ENCODE measurements at regions not wholly inside any gene's neighbourhood (a gene's known extent, or its start where the extent isn't known, plus 50 kb on each side); places are given as distances from the start of the nearest gene placed in this dataset.

GRCh38 chr2:126370201-126370600 is 285.8 kb upstream of the GYPC start:
- DNase-seq: no peak
- no peaks in the 10 kb centered on the region for H3K36me3 ChIP-seq (replicated peaks; ENCODE audit: control insufficient read depth, insufficient read depth, low read length)
- H3K4me3 ChIP-seq (ENCODE audit: insufficient read depth, low read depth, low read length): no peak overlapping the region
- H3K27me3 ChIP-seq (ENCODE audit: control insufficient read depth, insufficient read depth, low read length): no peaks in the 10 kb centered on the region

- DNase-seq: no peak
- Histone ChIP-seq H3K4me3 (ENCODE audit: insufficient read depth, low read depth, low read length) (no peak overlapping the region), H3K36me3 (replicated peaks; ENCODE audit: control insufficient read depth, insufficient read depth, low read length) (no peaks in the 10 kb centered on the region), H3K27me3 (ENCODE audit: control insufficient read depth, insufficient read depth, low read length) (no peaks in the 10 kb centered on the region)
Observed at GRCh38 chr2:126372406-126372805, 283.6 kb upstream of the GYPC start.

GRCh38 chr2:126378176-126378575 is 277.8 kb upstream of the GYPC start:
- H3K4me3 ChIP-seq (ENCODE audit: insufficient read depth, low read depth, low read length): no peak overlapping the region
- no peak for DNase-seq
- no peaks in the 10 kb centered on the region for H3K36me3 ChIP-seq (replicated peaks; ENCODE audit: control insufficient read depth, insufficient read depth, low read length)
- no peaks in the 10 kb centered on the region for H3K27me3 ChIP-seq (ENCODE audit: control insufficient read depth, insufficient read depth, low read length)

GRCh38 chr2:126381091-126381490 is 274.9 kb upstream of the GYPC start:
- H3K27me3 ChIP-seq (ENCODE audit: control insufficient read depth, insufficient read depth, low read length): no peaks in the 10 kb centered on the region
- H3K4me3 ChIP-seq (ENCODE audit: insufficient read depth, low read depth, low read length): no peak overlapping the region
- no peak for DNase-seq
- no peaks in the 10 kb centered on the region for H3K36me3 ChIP-seq (replicated peaks; ENCODE audit: control insufficient read depth, insufficient read depth, low read length)

GRCh38 chr2:126382998-126383397 is 273.0 kb upstream of the GYPC start:
- Histone ChIP-seq H3K36me3 (replicated peaks; ENCODE audit: control insufficient read depth, insufficient read depth, low read length) (no peaks in the 10 kb centered on the region), H3K27me3 (ENCODE audit: control insufficient read depth, insufficient read depth, low read length) (no peaks in the 10 kb centered on the region), H3K4me3 (ENCODE audit: insufficient read depth, low read depth, low read length) (no peak overlapping the region)
- DNase-seq: no peak

- no peak for DNase-seq
- Histone ChIP-seq H3K27me3 (ENCODE audit: control insufficient read depth, insufficient read depth, low read length) (no peaks in the 10 kb centered on the region), H3K4me3 (ENCODE audit: insufficient read depth, low read depth, low read length) (no peak overlapping the region), H3K36me3 (replicated peaks; ENCODE audit: control insufficient read depth, insufficient read depth, low read length) (no peaks in the 10 kb centered on the region)
Observed at GRCh38 chr2:126383800-126384199, 272.2 kb upstream of the GYPC start.

GRCh38 chr2:126385441-126385840 is 270.5 kb upstream of the GYPC start:
- no peaks in the 10 kb centered on the region for H3K36me3 ChIP-seq (replicated peaks; ENCODE audit: control insufficient read depth, insufficient read depth, low read length)
- H3K4me3 ChIP-seq (ENCODE audit: insufficient read depth, low read depth, low read length): no peak overlapping the region
- no peak for DNase-seq
- no peaks in the 10 kb centered on the region for H3K27me3 ChIP-seq (ENCODE audit: control insufficient read depth, insufficient read depth, low read length)

GRCh38 chr2:126385983-126386382 is 270.0 kb upstream of the GYPC start:
- Histone ChIP-seq H3K27me3 (ENCODE audit: control insufficient read depth, insufficient read depth, low read length) (no peaks in the 10 kb centered on the region), H3K4me3 (ENCODE audit: insufficient read depth, low read depth, low read length) (no peak overlapping the region), H3K36me3 (replicated peaks; ENCODE audit: control insufficient read depth, insufficient read depth, low read length) (no peaks in the 10 kb centered on the region)
- DNase-seq: no peak

GRCh38 chr2:126389446-126389845 is 266.5 kb upstream of the GYPC start:
- no peaks in the 10 kb centered on the region for H3K36me3 ChIP-seq (replicated peaks; ENCODE audit: control insufficient read depth, insufficient read depth, low read length)

GRCh38 chr2:126392889-126393288 is 263.1 kb upstream of the GYPC start:
- Histone ChIP-seq H3K27me3 (ENCODE audit: control insufficient read depth, insufficient read depth, low read length) (no peaks in the 10 kb centered on the region), H3K4me3 (ENCODE audit: insufficient read depth, low read depth, low read length) (no peak overlapping the region), H3K36me3 (replicated peaks; ENCODE audit: control insufficient read depth, insufficient read depth, low read length) (no peaks in the 10 kb centered on the region)
- DNase-seq: no peak

More at GRCh38 chr2:126389446-126389845, 266.5 kb upstream of the GYPC start:
- DNase-seq: no peak
- Histone ChIP-seq H3K27me3 (ENCODE audit: control insufficient read depth, insufficient read depth, low read length) (no peaks in the 10 kb centered on the region), H3K4me3 (ENCODE audit: insufficient read depth, low read depth, low read length) (no peak overlapping the region)

GRCh38 chr2:126399001-126399400 is 257.0 kb upstream of the GYPC start:
- Histone ChIP-seq H3K27me3 (ENCODE audit: control insufficient read depth, insufficient read depth, low read length) (no peaks in the 10 kb centered on the region), H3K4me3 (ENCODE audit: insufficient read depth, low read depth, low read length) (no peak overlapping the region), H3K36me3 (replicated peaks; ENCODE audit: control insufficient read depth, insufficient read depth, low read length) (no peaks in the 10 kb centered on the region)
- no peak for DNase-seq

GRCh38 chr2:126403039-126403628 is 252.8 kb upstream of the GYPC start:
- no peak for DNase-seq
- no peak overlapping the region for H3K4me3 ChIP-seq (ENCODE audit: insufficient read depth, low read depth, low read length)
- H3K36me3 ChIP-seq (replicated peaks; ENCODE audit: control insufficient read depth, insufficient read depth, low read length): no peaks in the 10 kb centered on the region
- no peaks in the 10 kb centered on the region for H3K27me3 ChIP-seq (ENCODE audit: control insufficient read depth, insufficient read depth, low read length)

GRCh38 chr2:126406267-126406666 is 249.7 kb upstream of the GYPC start:
- H3K27me3 ChIP-seq (ENCODE audit: control insufficient read depth, insufficient read depth, low read length): no peaks in the 10 kb centered on the region
- H3K36me3 ChIP-seq (replicated peaks; ENCODE audit: control insufficient read depth, insufficient read depth, low read length): no peaks in the 10 kb centered on the region
- no peak for DNase-seq

GRCh38 chr2:126408671-126409070 is 247.3 kb upstream of the GYPC start:
- no peaks in the 10 kb centered on the region for H3K36me3 ChIP-seq (replicated peaks; ENCODE audit: control insufficient read depth, insufficient read depth, low read length)
- no peaks in the 10 kb centered on the region for H3K27me3 ChIP-seq (ENCODE audit: control insufficient read depth, insufficient read depth, low read length)
- no peak for DNase-seq
- no peak overlapping the region for H3K4me3 ChIP-seq (ENCODE audit: insufficient read depth, low read depth, low read length)

More at GRCh38 chr2:126406267-126406666, 249.7 kb upstream of the GYPC start:
- no peak overlapping the region for H3K4me3 ChIP-seq (ENCODE audit: insufficient read depth, low read depth, low read length)

- H3K4me3 ChIP-seq (ENCODE audit: insufficient read depth, low read depth, low read length): no peak overlapping the region
Observed at GRCh38 chr2:126409850-126410249, 246.1 kb upstream of the GYPC start.

GRCh38 chr2:126413079-126413478 is 242.9 kb upstream of the GYPC start:
- DNase-seq: no peak
- no peak overlapping the region for H3K4me3 ChIP-seq (ENCODE audit: insufficient read depth, low read depth, low read length)
- no peaks in the 10 kb centered on the region for H3K27me3 ChIP-seq (ENCODE audit: control insufficient read depth, insufficient read depth, low read length)
- no peaks in the 10 kb centered on the region for H3K36me3 ChIP-seq (replicated peaks; ENCODE audit: control insufficient read depth, insufficient read depth, low read length)

More at GRCh38 chr2:126409850-126410249, 246.1 kb upstream of the GYPC start:
- Histone ChIP-seq H3K36me3 (replicated peaks; ENCODE audit: control insufficient read depth, insufficient read depth, low read length) (no peaks in the 10 kb centered on the region), H3K27me3 (ENCODE audit: control insufficient read depth, insufficient read depth, low read length) (no peaks in the 10 kb centered on the region)
- no peak for DNase-seq

Measured in H7 (cell line).